ENCODE measurements at regions not wholly inside any gene's neighbourhood (a gene's known extent, or its start where the extent isn't known, plus 50 kb on each side); places are given as distances from the start of the nearest gene placed in this dataset.

GRCh38 chr1:4210043-4210442 lies 310.0 kb upstream of the C1orf174 start:
- 53% methylated on average over 1 of the region's 1 CpG for WGBS
- TF ChIP-seq CTCF (IDR thresholded peaks at IDR 0.05; ENCODE audit: low read depth, low read length, missing input control) (no peak), FOXA2 (IDR thresholded peaks at IDR 0.05) (no peak), JUND (IDR thresholded peaks at IDR 0.05) (no peak), ZBTB33 (IDR thresholded peaks at IDR 0.05) (no peak), YY1 (IDR thresholded peaks at IDR 0.05) (no peak), HNF4A (conservative IDR thresholded peaks at IDR 0.05) (no peak)

GRCh38 chr1:4212796-4213195 lies 312.7 kb upstream of the C1orf174 start:
- H3K4me3 ChIP-seq (ENCODE audit: low read depth in 1 of 3, low read length in 3 of 3) = no peak overlapping the region
- H3K9me3 ChIP-seq (ENCODE audit: control insufficient read depth in 4 of 4, low read length in 3 of 4) = peaks cover 0 to under 1% (median 0%) of the 10 kb centered on the region in 4 donors
- WGBS = 82% methylated on average over 5 of the region's 5 CpGs
- H3K27me3 ChIP-seq (ENCODE audit: control insufficient read depth in 4 of 4, insufficient read depth in 4 of 4, low read length in 3 of 4) = peaks cover 0 to 4% (median 0%) of the 10 kb centered on the region in 4 donors
- no peaks in the 10 kb centered on the region for H3K4me1 ChIP-seq (ENCODE audit: control insufficient read depth in 4 of 4, insufficient read depth in 4 of 4, low read length in 3 of 4)
- no peak for DNase-seq (ENCODE audit: low spot score)
- no peak overlapping the region for H3K9ac ChIP-seq (ENCODE audit: low read depth in 1 of 2, low read length in 2 of 2)
- no peak overlapping the region for H3K27ac ChIP-seq (ENCODE audit: low read depth in 1 of 2, low read length in 2 of 2)
- no peak for TF ChIP-seq JUND (IDR thresholded peaks at IDR 0.05)
- no peak for TF ChIP-seq FOXA1 (IDR thresholded peaks at IDR 0.05)
- TF ChIP-seq YY1 (IDR thresholded peaks at IDR 0.05) = no peak
- no peak for TF ChIP-seq MAX (IDR thresholded peaks at IDR 0.05)
- no peak for TF ChIP-seq REST (IDR thresholded peaks at IDR 0.05)
- TF ChIP-seq ZBTB33 (IDR thresholded peaks at IDR 0.05) = no peak
- no peaks in the 10 kb centered on the region for H3K36me3 ChIP-seq (ENCODE audit: control insufficient read depth in 4 of 4, insufficient read depth in 3 of 4, low read depth in 1 of 4, low read length in 3 of 4)

More at GRCh38 chr1:4210043-4210442, 310.0 kb upstream of the C1orf174 start:
- H3K27me3 ChIP-seq (ENCODE audit: control insufficient read depth in 4 of 4, insufficient read depth in 4 of 4, low read length in 3 of 4) = peaks cover 0 to 4% (median 0%) of the 10 kb centered on the region in 4 donors
- H3K9ac ChIP-seq (ENCODE audit: low read depth in 1 of 2, low read length in 2 of 2) = no peak overlapping the region
- no peaks in the 10 kb centered on the region for H3K4me1 ChIP-seq (ENCODE audit: control insufficient read depth in 4 of 4, insufficient read depth in 4 of 4, low read length in 3 of 4)
- no peak overlapping the region for H3K27ac ChIP-seq (ENCODE audit: low read depth in 1 of 2, low read length in 2 of 2)
- peaks cover 3 to 6% (median 6%) of the 10 kb centered on the region in 4 donors for H3K9me3 ChIP-seq (ENCODE audit: control insufficient read depth in 4 of 4, low read length in 3 of 4)
- DNase-seq (ENCODE audit: low spot score) = no peak
- H3K4me3 ChIP-seq (ENCODE audit: low read depth in 1 of 3, low read length in 3 of 3) = no peak overlapping the region
- H3K36me3 ChIP-seq (ENCODE audit: control insufficient read depth in 4 of 4, insufficient read depth in 3 of 4, low read depth in 1 of 4, low read length in 3 of 4) = no peaks in the 10 kb centered on the region
